Activated gamma-delta T cell treated with Interleukin-2 at 50 U/mL for 16 hours (primary cell): ENCODE measurements at regions not wholly inside any gene's neighbourhood (a gene's known extent, or its start where the extent isn't known, plus 50 kb on each side); places are given as distances from the start of the nearest gene placed in this dataset.
"Not testable (repeated sequence)": the region's sequence is repeated elsewhere in the genome, so short reads cannot be mapped to it uniquely, and the experiment has no call there.

ENCODE experiments used
- DNase-seq: peaks from one replicate; pipeline ENCODE4 v3.0.0-alpha.2; 2020

DNA sequence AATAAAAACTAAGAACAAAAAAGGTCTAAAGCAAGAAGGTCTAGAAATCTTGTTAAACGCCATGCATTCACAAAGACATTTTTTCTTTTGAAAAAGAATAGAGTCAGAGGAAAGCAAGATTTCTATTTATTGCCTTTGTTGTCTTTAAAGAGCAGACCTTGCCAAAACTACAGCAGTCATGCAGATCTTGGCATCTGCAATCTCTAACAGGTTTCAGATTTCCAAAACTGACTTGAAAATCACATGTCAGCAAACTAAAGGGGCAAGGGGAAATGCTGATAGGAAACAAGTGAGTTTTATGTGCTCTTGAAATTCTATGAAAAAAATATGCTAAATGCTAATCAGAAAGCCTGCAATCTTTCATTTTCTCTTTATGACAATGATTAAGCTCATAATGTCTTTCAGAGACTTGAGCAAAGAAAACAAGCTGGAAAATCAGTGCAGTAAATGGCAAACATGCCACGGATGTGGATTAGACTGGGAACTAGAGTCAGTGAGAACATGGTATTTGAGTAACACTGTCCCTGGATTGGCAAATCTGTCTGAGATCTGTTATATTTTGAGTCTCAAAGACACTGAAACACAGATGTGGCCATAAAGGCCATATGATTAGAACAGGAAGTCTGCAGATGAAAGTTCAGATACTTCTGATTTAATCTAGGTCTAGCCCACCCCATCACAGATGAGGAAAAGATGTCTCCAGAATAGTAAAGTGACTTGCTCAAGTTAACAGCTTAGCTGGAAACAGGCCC is 361.4 kb upstream of the RPS23 start:
- DNase-seq = no peak

DNA sequence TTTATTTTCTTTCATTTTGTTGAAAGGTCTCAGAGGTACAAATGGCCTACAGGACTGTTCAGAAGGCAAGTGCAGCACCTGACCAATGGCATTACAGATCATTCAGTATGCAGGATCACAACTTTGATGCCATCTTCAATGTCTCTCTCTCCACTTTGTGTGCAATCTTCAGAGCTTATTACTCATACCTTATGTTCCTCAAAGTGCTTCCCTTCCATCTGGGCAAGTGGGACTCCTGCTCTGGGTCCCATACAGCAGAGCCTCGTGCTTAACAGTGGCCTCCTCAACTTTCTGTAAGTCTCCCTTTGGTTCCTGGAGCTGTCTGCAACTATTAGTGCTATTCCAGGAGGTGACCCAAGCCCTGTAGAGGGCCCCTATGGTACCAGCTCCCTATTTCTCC is 358.4 kb upstream of the RPS23 start:
- DNase-seq = no peak

DNA sequence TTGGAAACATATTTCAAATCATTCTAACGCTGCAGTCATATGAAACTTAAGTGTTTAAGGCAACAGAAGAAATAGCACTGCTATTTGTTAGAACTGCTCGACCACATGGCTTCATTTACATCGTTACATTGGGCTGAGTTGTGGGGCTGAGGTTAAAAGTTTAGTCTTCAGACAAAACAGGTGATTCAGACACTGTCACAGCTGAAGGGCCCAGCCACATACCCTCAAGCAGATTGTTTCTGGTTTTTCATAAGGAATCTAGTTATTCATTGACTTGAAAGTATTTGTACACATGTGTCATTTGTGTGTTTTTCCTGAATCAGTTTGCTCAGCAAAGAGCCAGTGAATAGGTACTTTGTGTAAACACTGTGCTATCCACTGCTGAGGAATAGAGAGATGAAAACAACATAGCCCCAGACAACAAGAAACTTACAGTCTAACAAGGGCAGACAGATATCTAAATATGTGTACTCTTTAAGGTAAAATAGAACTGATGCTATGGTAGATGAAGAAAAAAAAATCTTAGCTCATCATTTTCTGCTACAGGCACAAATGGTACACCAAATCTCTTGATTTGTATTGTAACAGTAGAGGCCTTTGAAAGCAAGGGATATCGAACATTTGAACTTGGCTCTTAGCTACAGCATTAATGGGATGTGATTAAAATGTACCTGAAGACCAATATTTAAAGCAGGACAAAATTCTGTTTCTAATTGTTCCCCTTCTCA is 357.6 kb upstream of the RPS23 start:
- DNase-seq = no peak

DNA sequence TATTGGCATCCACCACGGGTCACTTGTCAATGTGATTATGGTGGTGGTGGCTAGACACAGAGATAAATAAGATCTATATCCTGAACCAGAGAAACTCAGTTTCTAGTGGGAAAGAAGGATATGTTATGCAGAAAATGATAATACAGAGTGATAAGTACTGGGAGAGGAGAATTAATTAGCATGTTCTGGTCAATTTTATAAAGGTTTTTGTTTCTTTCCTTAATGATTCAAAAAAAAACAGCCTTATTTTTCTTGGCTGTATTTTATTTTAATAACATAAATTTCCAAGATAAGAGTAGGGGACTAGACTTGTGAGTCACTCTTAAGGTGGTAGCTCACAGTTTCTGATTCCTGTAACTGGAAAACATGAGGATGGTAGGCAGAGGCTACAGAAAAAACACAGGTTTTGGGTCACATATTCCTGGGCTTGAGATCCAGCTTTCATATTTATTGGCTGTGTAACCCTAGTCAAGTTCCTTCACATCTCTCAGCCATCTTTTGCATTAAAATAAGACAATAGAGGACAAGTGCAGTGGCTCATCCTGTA is 350.3 kb upstream of the RPS23 start:
- no peak for DNase-seq

DNA sequence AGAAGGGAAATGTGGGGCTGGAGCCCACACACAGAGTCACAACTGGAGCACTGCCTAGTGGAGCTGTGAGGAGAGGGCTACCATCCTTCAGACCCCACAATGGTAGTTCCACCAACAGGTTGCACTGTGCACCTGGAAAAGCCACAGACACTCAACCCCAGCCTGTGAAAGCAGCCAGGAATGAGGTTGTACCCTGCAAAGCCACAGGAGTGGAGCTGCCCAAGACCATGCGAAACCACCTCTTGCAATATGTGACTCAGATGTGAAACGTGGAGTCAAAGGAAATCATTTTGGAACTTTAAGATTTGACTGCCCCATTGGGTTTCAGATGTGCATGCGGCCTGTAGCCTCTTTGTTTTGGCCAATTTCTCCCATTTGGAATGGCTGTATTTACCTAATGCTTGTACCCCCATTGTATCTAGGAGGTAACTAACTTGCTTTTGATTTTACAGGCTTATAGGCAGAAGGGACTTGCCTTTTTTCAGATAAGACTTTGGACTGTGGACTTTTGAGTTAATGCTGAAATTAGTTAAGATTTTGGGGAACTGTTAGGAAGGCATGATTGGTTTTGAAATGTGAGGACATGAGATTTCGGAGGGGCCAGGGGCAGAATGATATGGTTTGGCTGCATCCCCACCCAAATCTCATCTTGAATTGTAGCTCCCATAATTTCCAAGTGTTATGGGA is 348.9 kb upstream of the RPS23 start:
- not testable (repeated sequence) for DNase-seq

DNA sequence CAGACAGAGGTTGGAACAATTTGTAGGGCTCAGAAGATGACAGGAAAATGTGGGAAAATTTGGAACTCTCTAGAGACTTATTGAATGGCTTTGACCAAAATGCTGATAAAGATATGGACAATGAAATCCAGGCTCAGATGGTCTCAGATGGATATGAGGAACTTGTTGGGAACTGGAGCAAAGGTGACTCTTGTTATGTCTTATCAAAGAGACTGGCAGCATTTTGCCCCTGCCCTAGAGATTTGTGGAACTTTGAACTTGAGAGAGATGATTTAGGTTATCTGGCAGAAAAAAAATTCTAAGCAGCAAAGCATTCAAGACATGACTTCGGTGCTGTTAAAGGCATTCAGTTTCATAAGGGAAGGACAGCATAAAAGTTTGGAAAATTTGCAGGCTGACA is 347.9 kb upstream of the RPS23 start:
- not testable (repeated sequence) for DNase-seq

DNA sequence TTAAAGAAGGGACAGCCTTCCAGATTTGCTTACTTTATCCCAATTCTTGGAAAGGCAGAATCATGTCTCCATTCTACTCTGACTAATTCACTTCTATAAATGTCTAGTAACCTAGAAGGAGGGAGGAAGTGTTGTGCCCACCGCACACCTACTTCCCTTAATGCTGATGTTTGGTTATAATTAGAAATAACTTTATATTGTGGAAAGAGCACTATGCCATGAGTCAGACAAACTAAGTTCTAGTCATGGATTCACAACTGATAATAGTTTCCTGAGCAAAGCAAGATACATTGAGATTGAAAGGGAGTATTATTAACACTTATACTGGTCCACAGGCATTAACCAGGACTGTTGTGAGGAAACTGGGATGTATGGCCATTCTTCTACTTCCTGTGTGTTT is 345.9 kb upstream of the RPS23 start:
- DNase-seq = no peak

DNA sequence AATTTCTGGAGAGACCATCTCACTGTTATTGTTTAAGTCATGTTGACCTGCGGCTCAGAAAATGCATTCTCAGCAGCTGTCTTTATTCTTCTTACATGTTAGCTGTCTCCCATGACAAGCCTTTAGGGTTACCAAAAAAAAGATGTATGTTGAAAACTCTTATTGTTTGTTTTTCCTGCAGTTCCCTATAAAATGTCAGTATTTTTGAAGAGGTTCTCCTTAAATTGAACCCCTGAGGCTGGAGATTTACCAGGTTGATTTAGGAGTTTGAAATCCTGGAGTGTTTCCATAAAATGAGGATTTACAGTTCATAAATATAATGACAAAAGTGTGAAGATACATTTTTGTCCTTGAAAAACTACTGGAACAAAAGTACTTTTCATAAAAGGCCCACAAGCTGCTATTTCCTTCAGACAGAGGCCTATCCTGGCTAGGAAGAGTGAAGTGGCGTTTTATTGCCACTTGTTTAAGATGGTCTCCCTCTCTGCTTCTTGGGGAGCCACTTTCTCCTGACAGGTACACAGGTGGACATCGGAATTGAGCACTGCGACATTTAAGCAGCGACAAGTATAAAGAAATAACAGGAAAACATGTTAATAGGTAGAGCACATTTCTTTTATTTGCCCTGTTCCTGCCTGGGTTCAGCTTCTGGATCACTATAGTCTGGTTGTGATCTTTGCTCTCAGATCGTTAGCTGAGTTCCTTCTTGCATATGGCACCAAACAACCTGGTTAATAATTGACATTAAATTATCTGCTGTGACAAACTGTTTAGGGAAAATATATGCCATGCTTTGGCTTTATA is 344.8 kb upstream of the RPS23 start:
- DNase-seq = no peak

DNA sequence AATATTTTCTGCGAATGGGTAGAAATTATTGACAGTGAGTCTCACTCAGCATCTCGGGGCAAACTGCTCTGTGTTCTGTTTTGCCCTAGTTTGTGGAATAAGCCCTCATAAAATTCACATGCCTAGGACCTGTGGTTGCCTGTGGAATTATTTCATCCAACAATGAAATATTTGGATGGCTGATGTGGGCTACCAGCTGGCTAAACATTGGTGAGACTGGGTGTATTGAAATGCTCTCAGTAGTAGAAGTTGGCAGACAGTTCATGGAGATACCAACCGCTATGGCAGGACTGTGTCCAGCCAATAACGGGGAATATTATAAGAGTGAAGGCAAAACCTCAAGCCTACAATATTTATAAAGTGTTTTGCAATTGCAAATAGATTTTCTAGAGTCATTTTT is 344.1 kb upstream of the RPS23 start:
- no peak for DNase-seq

DNA sequence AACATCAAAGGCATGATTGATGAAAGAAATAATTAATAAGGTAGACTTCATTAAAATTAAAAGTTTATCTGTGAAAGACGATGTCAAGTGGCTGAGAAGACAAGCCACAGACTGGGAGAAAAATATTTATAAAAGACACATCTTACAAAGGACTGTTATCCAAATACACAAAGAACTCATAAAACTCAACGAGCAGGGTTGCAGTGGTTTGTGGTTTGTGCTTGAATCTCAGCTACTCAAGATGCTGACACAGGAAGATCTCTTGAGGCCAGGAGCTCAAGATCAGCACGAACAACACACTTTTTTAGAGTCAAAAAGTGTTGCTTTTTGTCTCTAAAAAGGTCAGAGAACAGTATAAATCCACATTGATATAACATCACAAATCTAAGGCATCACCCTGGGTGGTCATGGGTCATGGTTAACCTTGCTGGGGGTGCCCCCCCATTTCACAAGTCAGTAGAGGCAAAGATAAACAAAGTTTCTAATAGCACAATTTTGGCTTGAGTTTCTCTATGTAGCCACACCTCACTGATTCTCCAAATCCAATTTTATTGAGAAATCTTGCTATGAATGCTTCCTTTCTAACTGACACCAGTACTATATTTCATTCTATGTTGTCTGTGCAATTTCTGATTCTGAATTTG is 342.9 kb upstream of the RPS23 start:
- no peak for DNase-seq

DNA sequence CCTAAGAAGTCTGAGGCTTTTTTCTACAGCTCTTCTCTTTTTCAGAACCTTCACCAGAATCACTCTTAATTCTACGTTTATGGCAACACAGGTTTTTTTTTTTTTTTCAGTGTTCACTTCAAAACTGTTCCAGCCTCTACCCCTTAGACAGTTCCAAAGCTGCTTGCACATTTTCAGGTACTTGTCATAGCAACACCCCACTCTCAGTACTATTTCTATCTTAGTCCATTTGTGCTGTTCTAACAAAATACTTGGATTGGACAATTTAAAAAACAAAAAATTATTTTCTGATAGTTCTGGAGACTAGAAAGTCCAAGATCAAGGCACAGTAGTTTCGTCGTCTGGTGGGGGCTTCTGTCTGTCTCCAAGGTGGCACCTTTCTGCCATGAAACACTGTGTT is 340.9 kb upstream of the RPS23 start:
- DNase-seq = no peak

DNA sequence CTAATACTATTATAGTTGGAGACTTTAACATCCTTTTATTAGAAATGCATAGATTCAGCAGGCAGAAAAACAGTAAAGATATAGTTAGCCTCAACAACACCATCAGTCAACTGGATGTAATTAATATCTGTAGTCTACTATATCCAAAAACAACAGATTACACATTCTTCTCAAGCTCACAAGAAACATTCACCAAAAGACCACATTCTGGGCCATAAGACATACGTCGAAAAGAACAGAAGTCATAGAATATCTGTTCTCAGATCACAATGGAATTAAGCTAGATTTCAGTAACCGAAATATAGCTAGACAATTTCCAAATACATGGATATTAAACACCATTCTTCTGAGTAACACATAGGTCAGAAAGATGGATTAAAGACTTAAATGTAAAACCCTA is 336.6 kb upstream of the RPS23 start:
- no peak for DNase-seq

DNA sequence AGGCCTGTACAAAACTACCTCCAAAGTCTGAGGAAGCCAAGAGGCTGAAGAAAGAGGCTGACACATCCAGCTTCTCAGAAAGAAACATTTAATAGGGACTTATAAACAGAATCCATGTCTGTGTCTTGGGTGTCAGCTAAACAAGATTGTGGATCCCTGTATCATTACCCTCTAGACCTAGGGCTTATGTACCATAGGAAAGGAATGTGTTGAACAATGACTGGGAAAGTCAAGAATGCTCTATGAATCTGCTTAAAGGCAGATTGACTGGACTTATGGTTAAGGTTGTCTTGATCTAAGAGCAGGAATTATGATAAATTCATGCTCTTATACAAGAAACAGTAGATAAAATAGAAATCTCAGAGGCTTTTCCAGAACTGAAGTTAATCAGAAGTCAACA is 335.7 kb upstream of the RPS23 start:
- DNase-seq = no peak

DNA sequence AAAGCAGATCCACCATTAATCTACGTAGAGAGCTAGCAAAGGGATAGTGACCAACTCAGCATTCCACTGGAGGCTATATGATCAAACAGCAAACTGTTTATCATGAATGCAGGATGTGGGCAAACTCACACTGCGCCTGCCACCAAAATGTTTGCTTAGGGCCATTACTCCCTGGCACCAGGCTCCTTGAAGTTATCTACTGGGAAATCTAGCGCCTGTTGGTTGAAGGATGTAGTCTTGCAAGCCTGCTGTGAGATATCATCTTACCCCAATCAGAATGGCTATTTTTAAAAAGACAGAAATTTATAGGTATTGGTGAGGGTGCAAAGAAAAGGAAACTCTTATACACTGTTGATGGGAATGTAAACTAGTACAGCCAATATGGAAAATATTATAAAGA is 332.5 kb upstream of the RPS23 start:
- no peak for DNase-seq

DNA sequence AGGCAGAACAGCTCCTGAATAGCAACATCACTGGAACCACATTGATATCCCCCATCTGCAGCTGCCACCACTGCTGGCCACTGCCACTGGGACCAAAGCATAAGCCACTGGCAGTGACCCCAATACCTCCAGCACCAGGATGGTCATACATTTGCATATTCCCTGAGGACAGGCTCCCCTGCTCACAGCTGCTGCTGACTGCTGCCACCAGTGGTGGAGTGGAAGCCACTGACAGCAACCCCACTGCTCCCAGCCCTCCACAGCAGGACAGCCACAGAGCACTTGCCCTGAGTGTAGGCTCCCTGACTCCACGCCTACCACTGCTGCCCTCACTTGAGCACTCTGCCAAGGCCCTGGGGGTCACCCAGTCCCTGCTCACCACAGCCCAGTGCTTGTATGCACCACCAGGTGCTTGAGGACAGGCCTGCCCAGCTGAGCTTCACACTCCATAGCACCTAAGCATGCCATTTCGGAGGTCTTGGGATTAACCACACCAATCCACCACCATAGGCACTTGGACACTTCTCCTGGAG is 327.4 kb upstream of the RPS23 start:
- DNase-seq = no peak

DNA sequence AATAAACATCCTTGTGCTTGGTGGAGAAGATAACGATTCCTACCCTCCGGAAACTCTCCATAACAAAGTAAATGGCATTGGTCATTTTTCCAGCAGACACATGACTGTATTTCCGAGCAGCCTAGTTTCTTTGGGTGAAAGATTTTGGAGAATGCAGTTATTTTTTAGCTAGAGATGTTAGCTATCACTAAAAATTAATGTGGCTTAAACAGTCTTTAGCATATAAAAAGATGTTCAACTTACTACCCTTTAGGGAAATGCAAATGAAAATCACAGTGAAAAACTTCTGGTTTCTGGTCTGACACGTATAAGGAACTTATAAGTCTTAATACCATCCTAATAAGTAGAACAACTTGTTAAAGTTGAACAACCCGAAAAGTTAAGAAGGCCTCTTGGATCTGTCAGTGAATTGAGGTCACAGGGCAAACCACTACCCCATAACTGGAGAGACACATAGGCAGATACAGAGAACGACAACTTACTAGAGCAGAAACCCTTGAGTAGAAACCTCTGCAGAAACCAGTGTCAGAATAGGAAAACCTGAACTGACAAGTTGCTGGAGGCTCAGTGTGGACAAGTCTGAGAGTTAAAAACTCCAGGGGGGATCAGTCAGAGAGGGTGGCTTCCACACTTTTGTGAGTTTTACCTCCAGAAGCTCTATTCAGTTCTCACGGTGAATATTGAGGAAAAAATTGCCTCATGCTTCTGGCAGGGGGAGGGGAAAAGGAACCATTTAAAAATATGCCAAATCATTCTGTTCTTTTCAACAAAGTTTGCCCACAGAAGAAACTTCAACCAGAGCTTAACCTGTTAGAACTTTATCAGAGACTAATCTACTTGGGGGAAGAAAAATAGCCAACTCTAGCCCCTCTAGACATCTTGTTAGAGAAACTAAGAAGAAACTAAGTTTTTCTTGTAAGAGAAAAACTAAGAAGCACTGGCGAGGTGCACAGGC is 325.2 kb upstream of the RPS23 start:
- no peak for DNase-seq

DNA sequence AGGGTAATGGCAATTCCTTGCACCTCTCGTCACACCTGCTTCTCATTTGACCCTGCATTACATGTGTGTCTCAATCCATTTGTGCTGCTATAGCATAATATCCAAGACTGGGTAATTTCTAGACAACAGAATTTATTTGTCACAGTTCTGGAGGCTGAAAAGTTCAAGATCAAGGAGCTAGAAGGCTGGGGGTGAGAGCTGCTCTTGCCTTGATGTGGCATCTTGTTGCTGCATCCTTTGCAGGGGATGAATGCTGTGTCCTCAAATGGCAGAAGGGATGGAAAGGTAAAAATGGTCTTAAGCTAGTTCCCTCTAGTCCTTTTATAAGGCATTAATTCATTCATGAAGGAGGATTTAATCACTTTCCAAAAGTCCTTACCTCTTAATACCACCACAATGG is 323.7 kb upstream of the RPS23 start:
- no peak for DNase-seq

DNA sequence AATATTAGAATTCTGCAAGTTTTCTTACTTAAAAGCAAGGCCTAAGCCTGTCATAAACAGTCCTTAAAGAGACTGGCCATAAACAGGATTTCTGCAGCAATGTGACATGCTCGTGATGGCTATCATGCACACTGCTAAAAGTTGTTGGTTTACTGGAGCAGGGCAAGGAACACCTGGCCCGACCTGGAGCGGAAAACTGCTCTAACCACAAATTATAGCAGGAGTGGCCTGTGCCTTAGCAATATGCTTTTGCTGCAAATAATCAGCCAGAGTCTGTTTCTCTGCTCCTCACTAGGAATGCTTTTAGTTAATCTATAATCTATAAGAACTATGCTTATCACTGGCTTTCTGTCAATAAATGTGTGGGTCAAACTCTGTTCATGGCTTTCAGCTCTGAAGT is 322.9 kb upstream of the RPS23 start:
- no peak for DNase-seq

DNA sequence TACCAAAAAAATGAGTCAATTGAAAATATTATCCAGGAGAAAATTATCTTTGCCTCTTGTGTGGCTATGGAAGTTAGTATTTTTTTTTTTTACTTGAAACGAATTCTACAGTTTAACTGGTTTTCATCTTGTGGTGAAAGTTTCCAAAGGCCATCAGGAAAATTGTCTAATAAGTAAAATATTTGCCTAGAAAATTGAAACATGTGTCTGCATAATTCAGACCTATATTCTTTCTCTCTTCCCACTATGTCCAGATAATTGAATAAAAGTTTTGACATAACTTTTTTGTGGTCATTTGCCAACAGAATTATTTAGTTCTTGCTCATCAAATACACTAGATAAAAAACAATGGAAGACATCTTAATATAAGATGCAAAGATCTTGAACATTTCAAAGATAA is 321.5 kb upstream of the RPS23 start:
- no peak for DNase-seq

DNA sequence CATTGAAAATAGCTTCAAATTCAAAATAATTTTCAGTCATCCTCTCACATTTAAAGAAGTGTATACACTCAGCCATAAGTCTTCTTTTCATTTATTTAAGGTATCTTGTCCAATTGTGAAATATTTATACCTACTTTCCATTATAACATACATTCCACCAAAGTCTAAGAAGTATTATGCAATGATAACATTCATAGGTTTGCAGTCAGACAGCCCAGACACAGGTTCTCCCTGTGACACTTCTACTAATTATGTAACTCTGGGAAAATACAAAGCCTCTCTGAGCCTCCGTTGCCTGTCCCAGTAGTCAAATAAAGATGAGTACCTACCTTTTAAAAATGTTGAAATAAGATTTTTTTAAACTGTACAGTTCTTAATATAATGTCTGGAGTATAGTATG is 320.9 kb upstream of the RPS23 start:
- no peak for DNase-seq

DNA sequence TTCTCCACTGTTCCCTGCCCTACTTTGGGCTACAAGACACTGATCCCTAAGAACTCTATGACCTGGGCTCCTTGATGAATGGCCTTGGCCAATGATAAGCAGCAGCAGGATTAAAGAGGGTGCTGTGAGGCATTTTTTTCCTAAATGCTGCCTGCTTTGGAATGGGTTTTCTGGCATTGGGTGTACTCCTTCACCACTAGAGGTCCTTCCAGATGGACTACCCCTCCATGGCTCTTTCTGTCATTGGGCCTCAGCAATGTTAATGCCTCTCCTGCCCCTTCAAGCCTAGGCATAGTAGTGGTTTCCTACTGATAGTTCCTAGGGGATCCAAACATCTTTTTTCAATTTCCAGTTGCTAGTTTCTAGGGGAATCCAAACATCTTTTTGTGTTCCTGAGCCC is 319.3 kb upstream of the RPS23 start:
- no peak for DNase-seq
